H9 (cell line): ENCODE measurements at regions not wholly inside any gene's neighbourhood (a gene's known extent, or its start where the extent isn't known, plus 50 kb on each side); places are given as distances from the start of the nearest gene placed in this dataset.

ENCODE experiments used
- DNase-seq: peaks from one replicate; pipeline ENCODE4 v3.0.0-alpha.2; 2017
- H2AFZ ChIP-seq: one replicate; pipeline ENCODE4 v1.6.1; 2013; ENCODE audit warnings: mild to moderate bottlenecking, low read length, control low read depth, moderate library complexity
- H2AK5ac ChIP-seq: 2 replicates; pipeline ENCODE4 v1.6.1; 2013; ENCODE audit warnings: low read length, control low read depth, mixed read lengths; ENCODE audit not compliant: insufficient read length
- H2BK120ac ChIP-seq: one replicate; pipeline ENCODE4 v1.6.1; 2013; ENCODE audit warnings: low read depth, mild to moderate bottlenecking, low read length, control low read depth, inconsistent platforms; ENCODE audit not compliant: poor library complexity, severe bottlenecking
- H2BK12ac ChIP-seq: 2 replicates; pipeline ENCODE4 v1.6.1; 2013; ENCODE audit warnings: low read length, control low read depth, mixed read lengths, low read depth; ENCODE audit not compliant: insufficient read length
- H2BK15ac ChIP-seq: 2 replicates; pipeline ENCODE4 v1.6.1; 2013; ENCODE audit warnings: low read depth, low read length, control low read depth
- H2BK20ac ChIP-seq: one replicate; pipeline ENCODE4 v1.6.1; 2013; ENCODE audit warnings: low read depth, mild to moderate bottlenecking, low read length, control low read depth, inconsistent platforms; ENCODE audit not compliant: poor library complexity, severe bottlenecking
- H2BK5ac ChIP-seq: 2 replicates; pipeline ENCODE4 v1.6.1; 2013; ENCODE audit warnings: low read length, control low read depth, mixed read lengths; ENCODE audit not compliant: insufficient read length
- H3K14ac ChIP-seq: 2 replicates; pipeline ENCODE4 v1.6.1; 2013; ENCODE audit warnings: low read length, control low read depth; ENCODE audit not compliant: insufficient read depth
- H3K18ac ChIP-seq: 2 replicates; pipeline ENCODE4 v1.6.1; 2013; ENCODE audit warnings: low read depth, mild to moderate bottlenecking, mixed read lengths, low read length, control low read depth; ENCODE audit not compliant: insufficient read length
- H3K23ac ChIP-seq: 2 replicates; pipeline ENCODE4 v1.6.1; 2013; ENCODE audit warnings: low read length, control low read depth, mixed read lengths, low read depth; ENCODE audit not compliant: insufficient read length
- H3K23me2 ChIP-seq: 2 replicates; pipeline ENCODE4 v1.6.1; 2013; ENCODE audit warnings: low read depth, mild to moderate bottlenecking, mixed read lengths, low read length, control low read depth; ENCODE audit not compliant: insufficient read length, poor library complexity, severe bottlenecking
- H3K27ac ChIP-seq: 2 replicates; pipeline ENCODE4 v1.5.1; 2013; ENCODE audit warnings: low read length, control low read depth, mixed read lengths, low read depth; ENCODE audit not compliant: insufficient read length
- H3K27me3 ChIP-seq: 2 replicates; pipeline ENCODE4 v1.6.1; 2013; ENCODE audit warnings: low read length, control low read depth, inconsistent platforms; ENCODE audit not compliant: insufficient read depth
- H3K4ac ChIP-seq: 2 replicates; pipeline ENCODE4 v1.6.1; 2013; ENCODE audit warnings: low read depth, mild to moderate bottlenecking, control low read depth, inconsistent platforms, low read length, moderate library complexity
- H3K4me1 ChIP-seq: 2 replicates; pipeline ENCODE4 v1.6.1; 2013; ENCODE audit warnings: low read length, control low read depth, inconsistent platforms; ENCODE audit not compliant: insufficient read depth
- H3K4me2 ChIP-seq: 2 replicates; pipeline ENCODE4 v1.6.1; 2013; ENCODE audit warnings: low read length, control low read depth, mixed read lengths; ENCODE audit not compliant: insufficient read length, insufficient read depth
- H3K56ac ChIP-seq: 2 replicates; pipeline ENCODE4 v1.6.1; 2013; ENCODE audit warnings: low read depth, mild to moderate bottlenecking, mixed read lengths, low read length, control low read depth; ENCODE audit not compliant: insufficient read length
- H3K79me1 ChIP-seq: 2 replicates; pipeline ENCODE4 v1.6.1; 2013; ENCODE audit warnings: low read depth, mild to moderate bottlenecking, moderate library complexity, low read length, control low read depth, inconsistent platforms; ENCODE audit not compliant: insufficient read depth, poor library complexity, severe bottlenecking
- H3K79me2 ChIP-seq: 2 replicates; pipeline ENCODE4 v1.6.1; 2013; ENCODE audit warnings: low read length, control low read depth, inconsistent platforms; ENCODE audit not compliant: insufficient read depth
- H3K9ac ChIP-seq: 2 replicates; pipeline ENCODE4 v1.6.1; 2013; ENCODE audit warnings: low read length, control low read depth, mixed read lengths; ENCODE audit not compliant: insufficient read length; ENCODE audit errors: extremely low read depth
- H3K9me3 ChIP-seq: one replicate; pipeline ENCODE4 v1.6.1; 2013; ENCODE audit warnings: low read depth, low read length, inconsistent platforms; ENCODE audit not compliant: control insufficient read depth
- H3T11ph ChIP-seq: one replicate; pipeline ENCODE4 v1.6.1; 2013; ENCODE audit warnings: mild to moderate bottlenecking, low read length, control low read depth, inconsistent platforms
- H4K20me1 ChIP-seq: one replicate; pipeline ENCODE4 v1.6.1; 2013; ENCODE audit not compliant: control insufficient read depth, insufficient read length, insufficient read depth
- H4K5ac ChIP-seq: 2 replicates; pipeline ENCODE4 v1.6.1; 2013; ENCODE audit warnings: low read depth, mild to moderate bottlenecking, mixed read lengths, low read length, control low read depth; ENCODE audit not compliant: insufficient read length
- H4K8ac ChIP-seq: replicated peaks from 2 replicates; pipeline ENCODE4 v1.6.1; 2013; ENCODE audit warnings: low read length, control low read depth, mixed read lengths, low read depth; ENCODE audit not compliant: insufficient read length
- H4K91ac ChIP-seq: 2 replicates; pipeline ENCODE4 v1.6.1; 2013; ENCODE audit warnings: low read depth, mild to moderate bottlenecking, moderate library complexity, mixed read lengths, low read length, control low read depth; ENCODE audit not compliant: insufficient read length
- H3K27ac Mint-ChIP-seq, 3 experiments: 2 replicates in 2 of 3; 3 replicates in 1 of 3; pipeline ENCODE4 v1.8.0; 2020 to 2021; ENCODE audit warnings: mixed read lengths in 3 of 3, mild to moderate bottlenecking in 1 of 3, moderate library complexity in 1 of 3
- H3K27me3 Mint-ChIP-seq: 2 replicates; pipeline ENCODE4 v1.8.0; 2021; ENCODE audit warnings: low read depth, mild to moderate bottlenecking, moderate library complexity, mixed read lengths
- H3K36me3 Mint-ChIP-seq, 3 experiments: 2 replicates in 2 of 3; 3 replicates in 1 of 3; pipeline ENCODE4 v1.8.0; 2020 to 2021; ENCODE audit warnings: low read depth in 3 of 3, mixed read lengths in 3 of 3; ENCODE audit not compliant: insufficient read depth in 1 of 3
- H3K4me1 Mint-ChIP-seq, 2 experiments: 2 replicates each; pipeline ENCODE4 v1.8.0; 2020; ENCODE audit warnings: mixed read lengths in 2 of 2
- H3K4me3 Mint-ChIP-seq, 2 experiments: 2 replicates in 1 of 2; 3 replicates in 1 of 2; pipeline ENCODE4 v1.8.0; 2020 to 2021; ENCODE audit warnings: mild to moderate bottlenecking in 2 of 2, mixed read lengths in 2 of 2, moderate library complexity in 1 of 2
- H3K9me3 Mint-ChIP-seq, 2 experiments: 2 replicates in 1 of 2; 3 replicates in 1 of 2; pipeline ENCODE4 v1.8.0; 2020; ENCODE audit warnings: mild to moderate bottlenecking in 2 of 2, mixed read lengths in 2 of 2, moderate library complexity in 1 of 2
- CTCF ChIP-seq: fragments of 200-600 bp; sonication (generic); conservative IDR thresholded peaks from 3 replicates; pipeline ENCODE4 v1.8.0; 2021; ENCODE audit warnings: antibody characterized with exemption, mild to moderate bottlenecking
- WGBS: extraction: QIAGEN DNeasy Blood & Tissue Kit; methylation state at CpG from one replicate; pipeline ENCODE4 v1.1.7; 2013; ENCODE audit warnings: missing lambda C conversion rate, low lambda C conversion rate, mixed read lengths; ENCODE audit not compliant: insufficient read length; ENCODE audit errors: extremely low coverage; 5-methylcytosine and 5-hydroxymethylcytosine counted together

- H2BK15ac ChIP-seq: no peak overlapping the region
Measured at GRCh38 chr16:50917950-50918703, 176.2 kb downstream of the CYLD start.

More at GRCh38 chr16:50917950-50918703, 176.2 kb downstream of the CYLD start:
- Histone ChIP-seq H3K23ac (no peak overlapping the region), H3K9me3 (no peaks in the 10 kb centered on the region), H3K4me2 (no peak overlapping the region), H2BK120ac (no peak overlapping the region), H2BK5ac (no peak overlapping the region), H4K8ac (no peak overlapping the region), H3K79me1 (no peaks in the 10 kb centered on the region), H3K79me2 (no peaks in the 10 kb centered on the region), H3K27ac (no peak overlapping the region), H4K91ac (no peak overlapping the region), H3K9ac (no peak overlapping the region), H2BK20ac (no peak overlapping the region), H3K4ac (no peak overlapping the region), H3K4me1 (no peaks in the 10 kb centered on the region), H3K14ac (no peak overlapping the region), H4K5ac (no peak overlapping the region), H2AFZ (no peak overlapping the region), H2AK5ac (no peak overlapping the region), H2BK12ac (no peak overlapping the region), H3K56ac (no peak overlapping the region), H3T11ph (no peak overlapping the region), H3K27me3 (no peaks in the 10 kb centered on the region), H3K18ac (no peak overlapping the region), H3K23me2 (no peaks in the 10 kb centered on the region), H4K20me1 (no peaks in the 10 kb centered on the region)
- Mint-ChIP-seq H3K27ac (no peak overlapping the region; a peak in 1 of 7 replicates), H3K9me3 (0 out of 5 replicates have a peak, but pooled peaks cover 0 to 2% of the 10 kb centered on the region in 2 experiments), H3K27me3 (peaks cover 7% of the 10 kb centered on the region), H3K4me3 (no peak overlapping the region), H3K36me3 (no peaks in the 10 kb centered on the region), H3K4me1 (peaks cover 4 to 6% of the 10 kb centered on the region in 2 experiments; a peak in 1 of 4 replicates)
- no CpG with 5 or more reads among the region's 16 CpGs for WGBS
- no peak for DNase-seq
- no peak for TF ChIP-seq CTCF
